HG03108 (cell line): ENCODE measurements at regions not wholly inside any gene's neighbourhood (a gene's known extent, or its start where the extent isn't known, plus 50 kb on each side); places are given as distances from the start of the nearest gene placed in this dataset.
"Not testable (repeated sequence)": the region's sequence is repeated elsewhere in the genome, so short reads cannot be mapped to it uniquely, and the experiment has no call there.

ENCODE experiments used
- ATAC-seq: cut with Tn5 transposase; IDR thresholded peaks from one replicate; pipeline ENCODE4 v1.9.1; 2021; ENCODE audit warnings: moderate library complexity; ENCODE audit not compliant: unreplicated experiment

DNA sequence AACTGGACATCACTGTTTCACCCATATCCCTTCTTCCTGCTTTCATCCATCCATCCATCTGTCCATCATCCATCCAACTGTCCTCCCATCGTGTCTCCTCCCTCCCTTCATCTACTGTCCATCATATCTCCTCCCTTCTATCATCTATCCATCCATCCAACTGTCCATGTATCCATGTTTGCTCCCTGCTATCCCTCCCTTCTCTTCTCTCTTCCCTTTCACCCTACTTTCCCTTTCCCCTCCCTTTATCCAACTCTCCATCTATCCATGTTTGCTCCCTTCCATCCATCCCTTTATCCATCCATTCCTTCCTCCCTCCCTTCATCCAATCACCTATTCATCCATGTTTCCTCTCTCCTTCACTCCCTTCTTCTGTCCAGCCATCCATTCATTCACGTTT, 92.6 kb upstream of the CTBP2 start:
- ATAC-seq, result no peak

DNA sequence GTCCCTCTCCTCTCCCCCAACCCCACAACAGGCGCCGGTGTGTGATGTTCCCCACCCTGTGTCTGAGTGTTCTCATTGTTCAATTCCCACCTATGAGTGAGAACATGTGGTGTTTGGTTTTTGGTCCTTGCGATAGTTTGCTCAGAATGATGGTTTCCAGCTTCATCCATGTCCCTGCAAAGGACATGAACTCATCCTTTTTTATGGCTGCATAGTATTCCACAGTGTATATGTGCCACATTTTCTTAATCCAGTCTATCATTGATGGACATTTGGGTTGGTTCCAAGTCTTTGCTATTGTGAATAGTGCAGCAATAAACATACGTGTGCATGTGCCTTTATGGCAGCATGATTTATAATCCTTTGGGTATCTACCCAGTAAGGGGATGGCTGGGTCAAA, 90.5 kb upstream of the CTBP2 start:
- ATAC-seq, result not testable (repeated sequence)

DNA sequence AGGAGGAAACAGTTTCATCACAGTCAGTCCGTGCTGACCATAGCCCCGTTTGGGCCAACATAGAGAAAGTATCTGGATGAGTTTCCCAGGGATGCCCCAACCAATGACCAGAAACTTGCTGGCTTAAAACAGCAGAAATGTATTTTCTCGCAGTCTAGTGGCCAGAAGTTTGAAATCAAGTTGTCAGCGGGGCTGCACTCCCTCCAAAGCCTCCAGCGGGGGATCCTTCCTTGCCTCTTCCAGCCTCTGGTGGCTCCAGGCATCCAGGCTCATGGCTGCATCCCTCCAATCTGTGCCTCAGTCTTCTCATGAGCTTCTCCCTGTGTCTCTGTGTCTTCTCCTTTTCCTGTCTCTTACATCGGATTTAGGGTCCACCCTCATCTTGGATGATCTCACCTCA, 89.6 kb upstream of the CTBP2 start:
- ATAC-seq, result no peak

DNA sequence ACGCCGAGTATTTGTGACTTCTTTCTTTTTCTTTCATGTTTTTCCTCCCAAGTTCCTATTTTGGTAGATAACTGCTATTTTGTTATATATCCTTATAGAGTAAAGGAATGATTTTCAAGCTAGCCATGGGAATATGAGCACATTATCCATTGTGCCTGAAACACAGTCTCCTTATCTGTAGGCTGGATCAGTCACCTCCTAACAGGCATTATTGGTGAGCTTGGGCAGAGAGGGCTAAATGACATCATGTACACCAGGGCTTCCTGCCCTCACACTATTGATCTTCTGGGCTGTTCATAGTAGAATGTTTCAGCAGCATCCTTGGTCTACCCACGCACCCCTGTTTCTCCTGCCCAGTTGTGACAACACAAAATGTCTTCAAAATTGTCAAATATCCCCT, 88.1 kb upstream of the CTBP2 start:
- no peak for ATAC-seq

DNA sequence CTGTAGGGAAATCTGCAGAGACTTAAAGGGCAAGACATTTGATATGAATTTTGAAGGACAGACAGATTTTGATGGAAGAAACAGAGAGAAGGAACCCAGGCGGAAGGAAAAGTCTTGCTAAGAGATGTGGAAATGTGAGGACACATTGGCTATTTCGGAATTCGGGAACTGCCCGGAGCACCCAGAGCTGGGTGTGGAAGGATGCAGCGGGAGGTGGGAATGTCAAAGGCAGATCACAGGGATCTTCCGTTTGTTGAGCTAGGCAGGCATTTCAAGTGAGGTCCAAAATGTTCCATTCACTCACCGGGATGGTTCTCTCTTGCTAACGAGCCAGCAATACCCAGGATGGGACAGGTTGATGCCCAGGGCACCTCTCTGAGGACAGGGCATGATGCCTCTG, 87.2 kb upstream of the CTBP2 start:
- ATAC-seq, result no peak

DNA sequence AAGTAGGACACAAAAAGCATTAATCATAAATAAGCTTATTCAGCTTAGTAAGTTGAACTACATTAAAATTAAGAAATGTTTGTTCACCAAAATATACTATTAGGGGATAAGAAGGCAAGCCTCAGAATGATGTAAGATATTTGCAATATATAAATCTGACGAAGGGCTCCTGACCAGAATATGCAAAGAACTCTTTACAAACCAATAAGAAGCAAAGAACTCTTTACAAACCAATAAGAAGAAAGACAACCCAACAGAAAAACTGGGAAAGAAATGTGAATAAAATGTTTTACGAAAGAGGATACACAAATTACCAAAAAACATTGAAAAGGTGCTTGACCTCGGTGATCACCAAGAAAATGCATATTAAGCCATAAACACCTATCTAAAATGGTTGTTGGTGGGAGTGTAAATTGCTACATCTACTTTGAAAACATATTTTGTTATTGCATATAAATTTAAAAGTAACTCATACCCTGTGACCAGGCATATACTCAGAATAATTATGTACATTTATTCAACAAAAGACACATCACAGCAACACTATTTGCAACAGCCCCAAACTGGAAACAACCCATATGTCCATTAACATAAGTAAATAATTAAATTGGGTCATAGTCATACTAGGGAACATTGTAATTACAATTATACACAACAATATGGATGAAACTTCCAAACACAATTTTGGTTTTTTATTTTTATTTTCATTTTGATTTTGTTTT, 83.3 kb upstream of the CTBP2 start:
- ATAC-seq, result no peak

DNA sequence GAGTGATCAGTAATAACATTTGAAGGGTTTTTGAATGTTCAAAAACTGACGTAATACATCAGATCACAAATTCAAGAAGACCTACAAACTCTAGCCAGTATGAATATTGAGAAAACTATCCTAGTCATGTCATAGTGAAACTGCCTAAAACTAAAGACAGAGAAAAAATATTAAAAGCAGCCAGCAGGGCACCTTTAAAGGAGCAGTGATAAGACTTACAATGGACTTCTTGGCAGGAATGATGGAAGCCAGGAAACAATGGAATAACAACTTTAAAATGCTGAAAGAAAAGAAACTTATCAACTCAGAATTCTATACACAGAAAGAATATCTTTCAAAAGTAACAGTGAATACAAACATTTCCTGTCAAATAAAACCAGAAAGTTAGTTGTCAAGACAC, 78.3 kb upstream of the CTBP2 start:
- no peak for ATAC-seq

DNA sequence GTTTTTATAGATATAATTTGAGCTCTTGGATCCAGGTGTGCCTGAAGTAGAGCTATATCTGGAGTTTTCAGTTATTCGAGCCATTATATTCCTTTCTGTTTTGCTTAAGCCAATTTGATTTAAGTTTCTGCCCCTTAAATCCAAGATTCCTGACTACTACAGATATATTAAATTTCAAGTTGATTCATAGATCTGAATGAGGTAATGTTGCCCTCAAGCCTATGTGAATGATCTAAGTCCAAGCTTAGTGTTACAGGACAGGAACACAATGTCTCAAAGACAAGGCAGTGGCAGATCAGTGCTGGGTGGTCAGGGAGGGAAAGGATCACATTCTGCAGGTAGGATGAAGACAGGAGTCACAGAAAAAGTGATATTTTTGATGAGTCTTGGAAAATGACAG, 75.7 kb upstream of the CTBP2 start:
- no peak for ATAC-seq

DNA sequence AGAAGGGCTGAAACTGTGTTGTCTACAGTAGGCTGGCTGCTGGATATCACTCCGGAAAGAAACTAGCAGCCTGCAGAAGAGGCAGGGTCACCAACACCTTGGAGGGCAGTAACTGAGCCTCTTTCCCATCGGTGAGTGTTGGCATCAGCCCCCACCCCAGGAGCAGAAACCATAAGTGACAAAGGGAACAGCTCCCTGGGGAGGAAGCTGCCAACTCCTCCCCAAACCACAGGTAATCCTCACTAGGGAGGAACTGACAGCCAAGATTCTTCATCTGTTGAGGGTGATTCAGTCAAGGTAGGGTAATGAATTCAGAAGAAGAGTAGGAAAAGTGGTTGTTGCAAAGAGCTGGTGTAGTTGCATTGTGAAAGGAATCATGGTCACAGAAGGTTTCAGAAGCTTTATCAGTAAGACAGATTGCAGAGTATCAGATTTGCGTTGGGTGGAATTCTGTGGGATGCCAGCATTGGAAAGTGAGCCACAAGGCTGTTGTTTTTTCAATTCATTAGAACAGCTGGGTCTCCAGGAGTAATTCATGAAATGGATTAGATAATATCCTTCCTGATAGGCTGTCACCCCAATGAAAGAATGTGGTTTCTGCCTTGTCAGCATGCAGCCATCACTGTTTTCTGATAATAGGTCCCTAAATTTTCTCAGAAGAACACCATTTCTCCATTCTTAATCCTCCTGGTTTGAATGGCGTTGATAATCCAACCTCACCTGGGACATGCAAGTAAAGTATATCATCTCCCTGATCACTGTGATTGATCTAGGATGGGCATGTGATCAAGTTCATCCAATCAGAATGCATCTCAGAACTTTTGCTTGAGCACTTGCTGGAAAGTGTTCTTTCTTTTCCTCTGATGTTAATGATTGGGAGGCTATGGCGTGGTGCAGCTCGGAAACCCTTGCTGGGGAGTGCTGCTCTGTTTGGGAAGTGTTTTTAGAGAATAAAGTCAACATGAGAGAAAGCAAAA, 75.0 kb upstream of the CTBP2 start:
- no peak for ATAC-seq

DNA sequence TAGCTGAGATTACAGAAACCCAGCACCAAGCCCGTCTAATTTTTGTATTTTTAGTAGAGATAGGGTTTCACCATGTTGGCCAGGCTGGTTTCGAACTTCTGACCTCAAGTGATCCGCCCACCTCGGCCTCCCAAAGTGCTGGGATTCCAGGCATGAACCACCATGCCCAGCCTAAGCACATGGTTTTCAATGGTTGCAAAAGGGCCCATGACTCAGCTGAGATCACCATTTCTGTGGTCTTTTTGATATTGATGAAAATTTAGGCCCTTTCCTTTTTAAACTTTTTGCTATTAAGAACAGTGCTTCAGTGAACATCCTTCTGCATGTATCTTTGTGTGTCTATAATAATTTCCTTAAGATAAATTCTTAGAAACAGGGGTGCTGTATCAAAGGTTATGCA, 74.2 kb upstream of the CTBP2 start:
- not testable (repeated sequence) for ATAC-seq

DNA sequence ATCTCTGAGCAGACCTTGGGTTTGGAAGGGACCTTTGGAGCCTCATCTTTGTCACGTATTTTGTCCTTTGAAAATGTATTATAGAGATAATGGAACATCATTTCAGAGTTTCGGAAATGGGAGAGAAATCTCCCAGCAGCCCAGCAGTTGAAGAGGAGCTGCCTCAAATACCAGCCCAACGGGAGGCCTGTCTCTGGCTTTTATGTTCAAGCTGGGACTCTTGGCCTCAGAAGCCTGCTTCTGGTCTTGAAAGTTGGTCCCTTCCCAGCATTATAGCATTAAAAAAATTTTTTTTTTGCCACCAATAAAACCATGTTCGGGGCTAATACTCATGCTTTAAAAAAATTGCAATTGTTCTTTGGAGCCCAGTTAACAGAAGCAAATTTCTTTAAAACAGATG, 73.4 kb upstream of the CTBP2 start:
- no peak for ATAC-seq

DNA sequence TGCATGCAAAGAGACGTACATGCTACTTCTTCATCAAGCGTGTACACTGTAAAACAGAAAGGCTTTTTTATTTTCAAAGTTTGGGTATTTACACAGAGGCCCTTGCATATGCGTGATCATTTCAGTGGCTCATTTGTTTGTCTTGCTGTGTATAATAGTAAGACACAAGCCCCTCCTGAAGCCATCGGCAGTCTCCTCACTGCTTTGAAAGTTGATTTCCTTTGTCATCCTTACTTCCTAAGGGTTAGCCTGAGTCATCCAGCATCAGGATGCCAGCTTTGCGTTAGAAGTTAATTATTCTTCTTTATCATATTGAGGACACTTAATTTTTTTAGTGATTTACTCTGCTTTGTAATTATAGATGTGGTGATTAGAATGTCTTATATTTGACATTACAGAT, 72.5 kb upstream of the CTBP2 start:
- no peak for ATAC-seq

DNA sequence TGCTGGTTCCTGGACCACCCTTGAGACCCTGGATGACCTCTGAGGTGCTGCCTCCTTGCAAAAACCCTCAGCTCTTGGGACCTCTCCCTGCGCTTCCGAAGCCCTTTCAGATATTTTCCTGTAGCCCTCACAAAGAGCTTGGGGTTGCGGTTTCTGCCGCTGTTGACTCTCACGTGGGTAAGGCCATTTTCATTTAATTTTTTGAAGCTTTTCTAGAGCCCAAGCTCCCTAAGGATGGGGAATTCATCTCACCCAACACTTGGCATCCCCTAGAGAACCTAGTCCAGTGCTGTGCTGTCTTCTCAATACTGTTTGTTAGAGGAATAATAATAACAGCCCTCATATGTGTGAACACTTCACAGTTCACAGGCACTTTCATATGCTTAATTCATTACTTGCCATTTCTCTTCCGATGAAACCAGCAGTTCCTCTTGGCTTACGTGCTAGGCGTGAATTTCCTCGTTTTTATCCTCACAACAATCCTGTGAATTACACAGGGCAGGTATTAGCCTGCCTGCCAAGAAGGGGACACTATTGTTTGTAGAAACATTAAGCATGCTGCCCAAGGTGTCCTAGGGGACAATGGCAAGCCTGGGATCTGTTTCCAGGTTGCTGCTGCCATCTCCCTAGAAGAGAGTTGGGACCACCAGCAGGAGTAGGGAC, 71.6 kb upstream of the CTBP2 start:
- no peak for ATAC-seq

DNA sequence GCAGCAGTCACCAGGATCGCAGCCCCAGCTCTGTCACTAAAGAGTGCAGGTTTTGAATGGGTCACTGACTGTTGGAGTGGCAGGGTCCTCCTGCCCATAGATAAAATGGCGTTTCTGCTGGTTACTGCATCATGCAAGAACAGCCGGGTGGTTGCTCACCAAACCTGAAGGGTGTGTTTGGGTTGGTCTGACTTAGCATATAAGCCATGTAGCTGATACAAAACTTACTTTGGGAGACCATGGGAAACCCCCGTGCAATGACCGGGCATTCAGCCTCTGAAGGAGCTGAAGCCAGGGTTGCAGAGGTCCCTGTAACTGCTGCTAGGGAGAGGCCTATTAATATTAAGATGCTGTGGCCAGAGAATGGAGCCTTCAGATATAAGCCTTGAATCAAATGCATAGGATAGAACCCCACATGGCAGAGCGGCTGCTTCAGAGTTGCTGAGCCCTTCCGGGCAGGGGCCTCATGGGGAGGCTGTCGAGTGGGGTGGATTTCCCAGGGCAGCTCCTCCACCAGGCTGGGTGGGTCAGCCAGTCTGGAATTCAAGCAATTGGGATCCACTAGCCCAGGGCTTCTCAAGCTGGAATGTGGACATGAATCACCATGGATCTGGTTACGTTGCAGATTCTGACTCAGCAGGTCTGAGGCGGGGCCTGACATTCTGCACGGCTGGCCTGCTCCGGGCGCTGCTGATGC, 70.9 kb upstream of the CTBP2 start:
- no peak for ATAC-seq

DNA sequence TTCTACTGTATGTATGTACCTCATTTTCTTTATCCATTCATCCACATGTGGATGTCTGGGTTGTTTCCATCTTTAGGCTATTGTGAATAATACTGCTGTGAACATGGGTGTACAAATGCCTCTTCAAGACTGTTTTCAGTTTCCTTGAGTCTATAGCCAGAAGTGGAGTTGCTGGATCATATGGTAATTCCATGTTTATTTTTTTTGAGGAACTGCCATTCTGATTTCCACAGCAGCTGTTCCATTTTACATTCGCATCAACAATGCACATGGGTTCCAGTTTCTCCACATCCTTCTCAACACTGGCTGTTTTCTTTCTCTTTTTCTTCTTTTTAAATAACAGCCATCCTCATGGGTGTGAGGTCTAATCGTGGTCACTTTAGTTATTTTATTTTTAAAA, 69.9 kb upstream of the CTBP2 start:
- ATAC-seq, result no peak

DNA sequence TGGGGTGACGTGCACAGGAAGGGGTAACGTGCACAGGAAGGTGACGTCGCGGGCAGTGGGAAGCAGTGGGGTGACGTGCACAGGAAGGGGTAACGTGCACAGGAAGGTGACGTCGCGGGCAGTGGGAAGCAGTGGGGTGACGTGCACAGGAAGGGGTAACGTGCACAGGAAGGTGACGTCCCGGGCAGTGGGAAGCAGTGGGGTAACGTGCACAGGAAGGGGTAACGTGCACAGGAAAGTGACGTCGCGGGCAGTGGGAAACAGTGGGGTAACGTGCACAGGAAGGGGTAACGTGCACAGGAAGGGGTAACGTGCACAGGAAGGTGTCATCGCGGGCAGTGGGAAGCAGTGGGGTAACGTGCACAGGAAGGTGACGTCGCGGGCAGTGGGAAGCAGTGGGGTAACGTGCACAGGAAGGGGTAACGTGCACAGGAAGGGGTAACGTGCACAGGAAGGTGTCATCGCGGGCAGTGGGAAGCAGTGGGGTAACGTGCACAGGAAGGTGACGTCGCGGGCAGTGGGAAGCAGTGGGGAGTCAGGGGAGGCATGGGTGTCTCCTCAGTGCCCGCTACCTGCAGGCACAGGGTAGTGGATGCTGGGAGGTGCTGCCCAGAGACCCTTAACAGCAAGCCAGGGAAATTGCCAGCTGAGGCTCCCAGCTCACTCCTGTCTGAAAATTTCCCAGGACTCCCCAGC, 68.0 kb upstream of the CTBP2 start:
- not testable (repeated sequence) for ATAC-seq

DNA sequence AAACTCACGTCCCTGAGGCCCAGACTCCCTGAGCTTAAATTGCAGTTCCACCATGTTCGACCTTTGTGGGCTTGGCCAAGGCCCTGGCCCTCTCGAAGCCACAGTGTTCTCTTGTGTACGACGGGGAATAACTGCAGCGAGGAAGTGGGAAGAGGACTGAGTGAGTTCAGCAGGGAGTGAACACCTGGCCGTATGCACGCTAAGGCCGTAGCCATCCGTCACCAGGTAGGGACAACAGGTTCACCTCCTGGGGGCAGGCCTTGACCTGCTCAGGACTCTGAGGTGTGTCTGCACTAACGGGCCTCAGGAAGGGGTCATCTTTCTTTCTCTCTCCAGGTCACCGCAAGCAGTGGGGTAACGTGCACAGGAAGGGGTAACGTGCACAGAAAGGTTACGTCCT, 67.2 kb upstream of the CTBP2 start:
- no peak for ATAC-seq

DNA sequence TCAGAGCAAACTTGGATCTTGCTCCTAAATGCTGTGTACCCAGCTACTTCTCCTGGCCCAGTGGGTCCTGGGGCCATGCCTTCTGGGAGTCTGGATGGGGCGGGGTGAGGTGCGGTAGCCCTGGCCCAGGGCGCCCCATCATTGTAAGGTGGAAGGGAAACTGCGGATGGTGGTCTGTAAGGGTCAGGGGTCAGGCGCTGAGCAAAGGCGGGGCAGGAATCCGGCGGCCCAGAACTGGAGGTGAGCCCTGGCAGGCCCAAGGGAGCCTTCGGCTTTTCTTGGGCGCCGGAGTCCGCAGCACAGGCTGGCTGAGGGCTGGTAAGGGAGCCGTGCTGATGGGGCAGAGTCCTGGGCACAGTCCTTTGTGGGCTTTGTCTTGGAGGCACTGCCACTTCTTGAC, 66.5 kb upstream of the CTBP2 start:
- ATAC-seq, result no peak

DNA sequence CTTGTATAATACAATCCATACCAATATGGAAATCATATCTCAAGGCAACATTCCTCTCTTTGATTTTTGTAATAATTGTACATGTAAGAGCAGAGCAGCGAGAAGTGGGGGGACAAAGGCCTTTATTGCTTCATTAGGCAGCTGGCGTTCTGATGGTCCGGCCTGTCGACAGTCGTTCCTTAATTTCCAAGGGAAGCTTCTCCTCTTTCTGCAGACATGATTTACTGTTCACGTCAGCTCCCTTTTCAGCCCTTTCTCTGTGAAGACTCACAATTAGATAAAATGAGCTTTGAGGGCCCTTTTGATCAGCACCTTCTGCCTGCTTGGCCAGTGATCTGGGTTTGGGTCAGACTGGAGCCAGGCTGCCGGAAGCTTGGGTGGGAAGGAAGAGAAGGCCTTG, 65.6 kb upstream of the CTBP2 start:
- no peak for ATAC-seq

DNA sequence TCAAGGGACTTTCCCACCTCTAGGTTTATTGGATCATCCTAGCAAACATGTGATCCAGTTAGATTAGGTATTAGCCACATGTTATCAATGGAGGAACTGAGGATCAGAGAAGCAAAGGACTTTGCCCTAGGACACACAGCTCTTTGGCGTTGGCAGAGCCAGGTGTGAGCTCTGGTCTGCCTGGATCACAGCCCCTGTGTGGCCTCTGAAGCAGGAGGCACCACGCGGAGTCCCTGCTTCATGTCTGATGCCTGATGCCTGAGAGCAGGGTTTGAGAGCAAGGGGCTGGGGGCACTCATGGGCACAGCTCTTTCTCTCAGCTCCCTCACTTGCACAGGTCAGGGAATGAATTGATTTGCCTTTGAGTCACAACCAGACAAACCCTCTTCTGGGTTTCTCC, 64.7 kb upstream of the CTBP2 start:
- no peak for ATAC-seq
